GM18520 (cell line): ENCODE measurements at regions not wholly inside any gene's neighbourhood (a gene's known extent, or its start where the extent isn't known, plus 50 kb on each side); places are given as distances from the start of the nearest gene placed in this dataset.

Source experiments
- ATAC-seq: cut with Tn5 transposase; IDR thresholded peaks from one replicate; pipeline ENCODE4 v1.9.1; 2021; ENCODE audit not compliant: unreplicated experiment

- no peak for ATAC-seq
These were observed 106.5 kb upstream of the FRY start for GRCh38 chr13:31925079-31925478.

- ATAC-seq, result no peak
These were observed 104.3 kb upstream of the FRY start for GRCh38 chr13:31927219-31927653.

GRCh38 chr13:31929031-31929770 lies 102.4 kb upstream of the FRY start:
- ATAC-seq, result no peak

- no peak for ATAC-seq
These were observed 101.1 kb upstream of the FRY start for GRCh38 chr13:31930490-31930889.

- peak; percentile 100 for ATAC-seq
These were observed 100.6 kb upstream of the FRY start for GRCh38 chr13:31930901-31931522.

- no peak for ATAC-seq
These were observed 94.1 kb upstream of the FRY start for GRCh38 chr13:31937436-31937835.

GRCh38 chr13:31940076-31940475 lies 91.5 kb upstream of the FRY start:
- ATAC-seq, result no peak

GRCh38 chr13:31943591-31943990 lies 88.0 kb upstream of the FRY start:
- ATAC-seq, result no peak

- ATAC-seq, result no peak
These were observed 87.1 kb upstream of the FRY start for GRCh38 chr13:31944262-31945160.

GRCh38 chr13:31945202-31945961 lies 86.2 kb upstream of the FRY start:
- ATAC-seq, result no peak

- ATAC-seq, result no peak
These were observed 85.3 kb upstream of the FRY start for GRCh38 chr13:31946091-31946770.

GRCh38 chr13:31947105-31947504 lies 84.5 kb upstream of the FRY start:
- no peak for ATAC-seq

GRCh38 chr13:31947506-31947905 lies 84.1 kb upstream of the FRY start:
- ATAC-seq, result no peak

- ATAC-seq, result no peak
These were observed 82.1 kb upstream of the FRY start for GRCh38 chr13:31949486-31949885.

- no peak for ATAC-seq
These were observed 81.3 kb upstream of the FRY start for GRCh38 chr13:31950111-31950815.

GRCh38 chr13:31951215-31951678 lies 80.3 kb upstream of the FRY start:
- ATAC-seq, result peak; percentile 91

- ATAC-seq, result no peak
These were observed 78.8 kb upstream of the FRY start for GRCh38 chr13:31952641-31953380.

- no peak for ATAC-seq
These were observed 76.5 kb upstream of the FRY start for GRCh38 chr13:31955101-31955500.

- ATAC-seq, result no peak
These were observed 75.8 kb upstream of the FRY start for GRCh38 chr13:31955741-31956140.
